ENCODE measurements at regions not wholly inside any gene's neighbourhood (a gene's known extent, or its start where the extent isn't known, plus 50 kb on each side); places are given as distances from the start of the nearest gene placed in this dataset.
"Not testable (repeated sequence)": the region's sequence is repeated elsewhere in the genome, so short reads cannot be mapped to it uniquely, and the experiment has no call there.

DNA sequence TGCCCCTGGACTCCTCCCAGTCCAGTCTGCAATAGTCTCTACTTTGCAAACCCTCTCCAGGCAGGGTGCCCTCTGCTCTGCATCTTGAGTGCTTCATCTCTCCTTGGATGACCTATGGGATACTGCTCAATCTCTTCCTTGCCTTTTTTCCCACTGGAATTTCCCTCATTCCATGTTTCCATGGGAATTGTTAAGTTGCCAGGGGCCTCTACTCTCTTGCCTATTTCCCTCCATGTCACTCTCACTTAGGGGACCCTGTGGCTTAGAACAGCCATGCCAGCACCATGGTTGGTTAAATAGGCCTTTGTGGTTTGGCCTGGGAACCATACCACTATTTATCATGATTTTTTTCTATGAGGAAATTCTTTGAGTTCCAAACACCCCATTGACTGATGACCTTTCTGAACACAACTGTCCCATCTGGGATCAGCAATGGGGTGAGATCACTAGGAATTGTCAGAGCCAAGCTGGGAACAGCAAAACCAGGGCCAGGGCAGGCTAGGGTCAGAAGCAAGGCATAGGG is 91.4 kb upstream of the RBMS1 start:
- no peak for DNase-seq

- DNase-seq: no peak
These were observed 97.1 kb upstream of the RBMS1 start for GRCh38 chr2:160590664-160591063.

DNA sequence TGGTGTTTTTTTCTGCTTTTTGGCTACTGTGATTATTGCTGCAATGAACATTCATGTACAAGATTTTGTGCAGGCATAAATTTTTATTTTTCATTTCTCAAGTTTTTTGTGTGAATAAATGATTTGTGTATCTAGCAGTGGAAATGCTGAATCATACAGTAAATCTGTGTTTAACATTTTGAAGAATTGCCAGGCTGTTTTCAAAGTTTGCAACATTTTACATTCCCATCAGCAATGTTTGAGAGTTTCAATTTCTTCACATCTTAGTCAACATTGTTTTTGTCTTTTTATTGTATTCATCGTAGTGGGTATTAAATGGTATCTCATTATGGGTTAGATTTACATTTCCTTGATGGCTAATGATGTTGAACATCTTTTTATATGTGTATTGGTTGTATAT is 98.8 kb upstream of the RBMS1 start:
- no peak for DNase-seq

DNA sequence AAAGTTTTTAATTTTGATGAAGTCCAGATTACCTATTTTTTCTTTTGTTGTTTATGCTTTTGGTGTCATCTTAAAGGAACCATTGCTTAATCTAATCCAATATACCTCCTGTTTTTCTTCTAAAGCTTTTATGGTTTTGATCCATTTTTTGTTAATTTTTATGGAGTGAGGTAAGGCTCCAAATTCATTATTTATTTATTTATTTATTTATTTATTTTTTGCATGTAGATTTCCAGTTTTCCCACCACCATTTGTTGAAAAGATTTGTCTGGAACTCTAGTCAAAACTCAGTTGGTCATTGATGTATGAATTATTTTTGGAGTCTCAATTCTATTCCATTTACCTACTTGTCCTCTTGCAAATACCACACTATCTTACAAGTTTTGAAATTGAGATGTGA is 99.4 kb upstream of the RBMS1 start:
- no peak for DNase-seq

GRCh38 chr2:160596441-160596840 is 102.8 kb upstream of the RBMS1 start:
- DNase-seq: no peak

- not testable (repeated sequence) for DNase-seq
These were observed 106.8 kb upstream of the RBMS1 start for GRCh38 chr2:160600437-160600836.

DNA sequence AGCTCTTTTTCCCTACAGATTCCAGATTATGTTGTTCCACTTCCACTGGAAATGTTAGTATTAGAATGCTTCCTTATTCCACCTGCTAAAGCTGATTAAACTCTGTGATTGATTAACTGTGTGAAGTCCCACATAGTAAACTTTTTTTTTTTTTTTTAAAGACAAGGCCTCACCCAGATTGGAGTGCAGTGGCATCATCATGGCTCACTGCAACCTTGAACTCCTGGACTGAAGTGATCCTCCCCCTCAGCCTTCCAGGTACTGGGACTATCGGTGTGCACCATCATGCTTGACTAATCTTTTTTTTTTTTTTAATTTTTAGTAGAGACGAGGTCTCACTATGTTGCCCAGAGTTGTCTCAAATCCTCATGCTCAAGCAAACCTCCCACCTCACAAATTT is 108.5 kb upstream of the RBMS1 start:
- DNase-seq: no peak

- DNase-seq: no peak
These were observed 110.3 kb upstream of the RBMS1 start for GRCh38 chr2:160603771-160604510.

GRCh38 chr2:160606341-160606740 is 112.7 kb upstream of the RBMS1 start:
- no peak for DNase-seq

DNA sequence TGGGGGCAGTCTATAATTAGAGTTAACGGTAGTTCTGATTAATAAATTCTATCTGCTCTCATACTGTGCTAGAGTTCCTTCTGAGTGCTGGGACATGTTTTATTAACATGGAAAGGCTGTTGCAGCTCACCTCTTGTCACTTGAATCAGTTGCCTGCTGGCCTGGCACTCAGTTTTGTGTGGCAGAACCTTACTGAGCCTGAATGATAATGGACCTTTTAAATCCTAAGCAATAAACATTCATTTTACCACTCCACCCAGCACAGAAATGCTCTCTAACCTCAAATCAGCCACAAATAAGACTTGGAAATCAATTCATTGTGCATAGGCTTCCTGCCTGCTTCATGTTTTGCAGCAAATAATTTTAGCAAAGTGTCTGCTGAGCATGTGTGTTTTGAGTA is 115.0 kb upstream of the RBMS1 start:
- DNase-seq: no peak

DNA sequence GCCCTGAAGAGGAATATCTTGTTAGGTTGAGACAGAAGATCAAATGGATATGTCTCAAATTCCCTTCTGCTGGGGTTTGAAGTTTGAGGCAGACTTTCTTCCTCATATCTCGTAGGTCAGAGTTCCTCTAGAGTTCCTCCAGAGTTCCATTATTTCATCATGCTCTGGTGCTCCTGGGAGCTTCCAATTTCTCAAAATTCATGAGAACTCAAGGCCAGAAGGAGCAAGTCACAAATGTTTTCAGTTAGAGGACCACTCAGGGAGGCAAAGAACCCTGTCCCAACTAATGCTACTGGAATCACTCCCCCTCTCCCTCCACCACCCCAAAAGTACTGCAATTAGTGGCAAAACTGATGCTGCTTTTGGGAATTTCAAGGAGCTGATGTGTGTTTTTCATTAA is 115.7 kb upstream of the RBMS1 start:
- peak; percentile 46 for DNase-seq

- no peak for DNase-seq
These were observed 116.4 kb upstream of the RBMS1 start for GRCh38 chr2:160610041-160610440.

DNA sequence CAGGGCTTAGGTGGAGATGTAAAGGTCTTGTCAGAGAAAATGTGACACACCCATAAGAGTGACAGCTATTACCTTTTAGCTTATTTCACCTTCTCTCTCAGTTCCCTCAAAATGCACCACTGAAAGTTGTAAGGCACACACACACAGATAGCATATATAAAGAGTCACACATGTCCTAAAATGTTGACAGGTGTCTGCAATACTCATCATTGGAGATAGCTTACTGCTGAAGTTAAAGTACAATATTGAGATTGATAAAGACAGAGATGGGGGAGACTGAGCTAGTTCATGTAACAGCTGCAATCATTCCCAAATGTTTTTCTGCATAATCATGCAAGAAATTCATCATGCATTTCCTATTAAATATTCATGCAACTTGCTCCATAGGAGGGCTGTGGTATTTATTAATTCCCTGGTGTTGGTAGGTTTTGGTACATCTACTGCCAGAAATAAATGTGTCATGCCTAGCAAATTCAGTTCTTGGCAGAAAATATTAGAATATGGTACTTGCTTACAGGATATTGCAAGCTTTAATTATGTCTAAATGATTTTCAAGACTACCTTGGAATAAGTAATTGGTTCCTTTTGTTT is 118.8 kb upstream of the RBMS1 start:
- DNase-seq: no peak

GRCh38 chr2:160613466-160614153 is 120.0 kb upstream of the RBMS1 start:
- DNase-seq: peak; percentile 31

- no peak for DNase-seq
These were observed 120.8 kb upstream of the RBMS1 start for GRCh38 chr2:160614391-160614790.

GRCh38 chr2:160615706-160616105 is 122.1 kb upstream of the RBMS1 start:
- no peak for DNase-seq

GRCh38 chr2:160616149-160616548 is 122.5 kb upstream of the RBMS1 start:
- DNase-seq: no peak

GRCh38 chr2:160621748-160622147 is 128.1 kb upstream of the RBMS1 start:
- DNase-seq: no peak

- DNase-seq: not testable (repeated sequence)
These were observed 134.5 kb upstream of the RBMS1 start for GRCh38 chr2:160628020-160628637.

GRCh38 chr2:160628811-160629210 is 135.2 kb upstream of the RBMS1 start:
- DNase-seq: no peak

GRCh38 chr2:160630801-160631590 is 137.4 kb upstream of the RBMS1 start:
- no peak for DNase-seq

DNA sequence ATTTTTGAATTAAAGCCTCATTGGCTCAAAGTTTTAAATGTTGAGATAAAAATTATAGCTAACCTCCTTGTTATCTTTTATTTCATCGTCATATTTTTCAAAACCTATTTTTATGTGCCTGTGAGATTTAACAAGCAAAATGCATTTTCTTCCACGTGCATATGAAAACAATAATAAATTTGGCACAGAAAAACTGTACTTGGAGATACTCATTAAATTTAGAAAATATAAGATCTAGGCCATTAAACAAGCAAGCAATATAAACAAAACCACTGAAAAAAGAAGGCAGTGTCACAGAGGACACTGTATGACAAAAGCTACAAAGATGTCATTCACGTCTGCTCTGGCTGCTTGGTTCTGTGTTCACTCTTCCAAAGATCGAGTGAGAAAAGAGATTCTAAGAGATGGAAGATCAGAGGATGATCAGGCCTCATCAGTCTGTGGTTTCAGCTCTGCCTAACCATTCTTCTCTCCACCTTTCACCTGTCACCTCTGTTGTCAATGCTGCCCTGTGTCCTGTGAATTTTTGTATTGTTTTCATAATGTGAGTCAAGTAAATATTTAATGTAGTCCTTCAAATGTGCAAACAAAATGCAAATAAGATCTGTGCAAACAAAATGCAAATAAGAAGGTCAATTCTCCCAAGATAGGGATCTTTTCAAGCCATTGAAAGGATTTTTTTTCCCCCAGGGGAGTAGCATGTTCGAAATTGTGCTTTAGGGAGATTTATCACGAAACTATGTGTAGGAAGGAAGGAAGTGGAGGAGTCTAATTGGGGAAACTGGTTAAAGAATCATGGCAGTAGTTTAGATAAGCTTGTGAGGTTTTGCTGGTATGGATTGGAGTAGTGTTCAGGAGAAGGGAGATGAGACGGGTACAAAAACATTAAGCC is 138.7 kb upstream of the RBMS1 start:
- peak; percentile 7 for DNase-seq

Data from inflammatory macrophage treated with lipopolysaccharide for 4 hours (primary cell).